ENCODE measurements at regions not wholly inside any gene's neighbourhood (a gene's known extent, or its start where the extent isn't known, plus 50 kb on each side); places are given as distances from the start of the nearest gene placed in this dataset.

GRCh38 chr2:19120941-19121750, 237.3 kb downstream of the OSR1 start:
- Mint-ChIP-seq H3K27me3 (ENCODE audit: low read depth in 3 of 3) (peaks cover 0 to 4% (median 4%) of the 10 kb centered on the region in 3 donors), H3K36me3 (no peaks in the 10 kb centered on the region), H3K9me3 (peaks cover 5 to 24% (median 13%) of the 10 kb centered on the region in 7 donors), H3K4me3 (no peak overlapping the region), H3K4me1 (no peaks in the 10 kb centered on the region), H3K27ac (no peak overlapping the region)
- no peaks in the 10 kb centered on the region for H3K27me3 ChIP-seq (ENCODE audit: control insufficient read depth in 2 of 2, insufficient read depth in 2 of 2, low read length in 2 of 2)
- TF ChIP-seq CTCF (IDR thresholded peaks at IDR 0.05): no peak
- no peak overlapping the region for H3K27ac ChIP-seq (ENCODE audit: low read depth in 1 of 2, low read length in 2 of 2)
- no peak overlapping the region for H3K9ac ChIP-seq (ENCODE audit: insufficient read depth, low read length, poor library complexity, severe bottlenecking)
- no peak for DNase-seq
- intact Hi-C loops (cut with micrococcal nuclease): no loop called here
- H3K9me3 ChIP-seq (replicated peaks in 1 of 2; ENCODE audit: control insufficient read depth in 1 of 2, insufficient read depth in 1 of 2, low read length in 2 of 2): peaks cover 0 to 12% of the 10 kb centered on the region in 2 donors
- H2AFZ ChIP-seq (ENCODE audit: insufficient read depth, low read depth, low read length, poor library complexity, severe bottlenecking): no peak overlapping the region
- H3K36me3 ChIP-seq (replicated peaks in 1 of 2; ENCODE audit: control insufficient read depth in 1 of 2, insufficient read depth in 2 of 2, low read length in 2 of 2): no peaks in the 10 kb centered on the region
- no peak overlapping the region for H3K4me3 ChIP-seq (replicated peaks in 1 of 3; ENCODE audit: low read depth in 2 of 3, low read length in 3 of 3)
- H4K20me1 ChIP-seq (ENCODE audit: insufficient read depth, low read length): no peaks in the 10 kb centered on the region
- WGBS (ENCODE audit: insufficient coverage): 47% methylated on average over 5 of the region's 12 CpGs
- H3K4me2 ChIP-seq (replicated peaks; ENCODE audit: extremely low read depth, low read length, poor library complexity, severe bottlenecking): no peak overlapping the region
- H3K79me2 ChIP-seq (ENCODE audit: insufficient read depth, low read length): no peaks in the 10 kb centered on the region
- no peaks in the 10 kb centered on the region for H3K4me1 ChIP-seq (ENCODE audit: control insufficient read depth in 1 of 2, insufficient read depth in 2 of 2, low read length in 2 of 2)

- no peak overlapping the region for H2AFZ ChIP-seq (ENCODE audit: insufficient read depth, low read depth, low read length, poor library complexity, severe bottlenecking)
- intact Hi-C loops (cut with micrococcal nuclease): no loop called here
- H3K36me3 Mint-ChIP-seq: no peaks in the 10 kb centered on the region
- H3K27ac ChIP-seq (ENCODE audit: low read depth in 1 of 2, low read length in 2 of 2): no peak overlapping the region
- no peak for TF ChIP-seq CTCF (IDR thresholded peaks at IDR 0.05)
- peaks cover 0 to 4% (median 4%) of the 10 kb centered on the region in 3 donors for H3K27me3 Mint-ChIP-seq (ENCODE audit: low read depth in 3 of 3)
- no peak overlapping the region for H3K27ac Mint-ChIP-seq
- DNase-seq: no peak
- H3K4me1 ChIP-seq (ENCODE audit: control insufficient read depth in 1 of 2, insufficient read depth in 2 of 2, low read length in 2 of 2): no peaks in the 10 kb centered on the region
- H3K9ac ChIP-seq (ENCODE audit: insufficient read depth, low read length, poor library complexity, severe bottlenecking): no peak overlapping the region
- H3K9me3 Mint-ChIP-seq: peaks cover 5 to 24% (median 14%) of the 10 kb centered on the region in 7 donors
- H3K79me2 ChIP-seq (ENCODE audit: insufficient read depth, low read length): no peaks in the 10 kb centered on the region
- no peaks in the 10 kb centered on the region for H3K27me3 ChIP-seq (ENCODE audit: control insufficient read depth in 2 of 2, insufficient read depth in 2 of 2, low read length in 2 of 2)
- H4K20me1 ChIP-seq (ENCODE audit: insufficient read depth, low read length): no peaks in the 10 kb centered on the region
- WGBS (ENCODE audit: insufficient coverage): 100% methylated on average over 1 of the region's 5 CpGs
- peaks cover 0 to 12% of the 10 kb centered on the region in 2 donors for H3K9me3 ChIP-seq (replicated peaks in 1 of 2; ENCODE audit: control insufficient read depth in 1 of 2, insufficient read depth in 1 of 2, low read length in 2 of 2)
- H3K4me1 Mint-ChIP-seq: no peaks in the 10 kb centered on the region
- no peak overlapping the region for H3K4me3 ChIP-seq (replicated peaks in 1 of 3; ENCODE audit: low read depth in 2 of 3, low read length in 3 of 3)
- no peak overlapping the region for H3K4me3 Mint-ChIP-seq
- no peak overlapping the region for H3K4me2 ChIP-seq (replicated peaks; ENCODE audit: extremely low read depth, low read length, poor library complexity, severe bottlenecking)
- H3K36me3 ChIP-seq (replicated peaks in 1 of 2; ENCODE audit: control insufficient read depth in 1 of 2, insufficient read depth in 2 of 2, low read length in 2 of 2): no peaks in the 10 kb centered on the region
These were observed 238.2 kb downstream of the OSR1 start for GRCh38 chr2:19120181-19120580.

Measured in CD14-positive monocyte (primary cell).